Heart right ventricle (tissue), 16 donors: ENCODE measurements at regions not wholly inside any gene's neighbourhood (a gene's known extent, or its start where the extent isn't known, plus 50 kb on each side); places are given as distances from the start of the nearest gene placed in this dataset.
A peak's percentile ranks its signal among the peaks of the same experiment; 100 is the strongest.

Source experiments
- ATAC-seq, 8 donors: fragments of 200-7000 bp; cut with Tn5 transposase; one replicate each; pipeline ENCODE4 v1.9.1; 2020; ENCODE audit warnings: mild to moderate bottlenecking in 8 of 8, moderate library complexity in 8 of 8, moderate number of reproducible peaks in 1 of 8
- DNase-seq, 2 donors: peaks; one replicate each; pipeline ENCODE4 v3.0.0-alpha.2; 2020
- H3K27ac ChIP-seq, 10 donors: fragments of 200-600 bp; sonication (generic) in 2 of 10; one replicate each; pipeline versions ENCODE4 v1.5.0 to v1.8.0; 2020 to 2022; ENCODE audit warnings: mild to moderate bottlenecking in 3 of 10
- H3K27me3 ChIP-seq, 7 donors: fragments of 200-600 bp; one replicate each; pipeline ENCODE4 v1.8.0; 2021 to 2022; ENCODE audit warnings: mild to moderate bottlenecking in 2 of 7
- H3K36me3 ChIP-seq, 9 donors: fragments of 200-600 bp; sonication (generic) in 1 of 9; one replicate each; pipeline versions ENCODE4 v1.5.0 to v1.8.0; 2020 to 2022; ENCODE audit warnings: mild to moderate bottlenecking in 2 of 9
- H3K4me1 ChIP-seq, 9 donors: fragments of 200-600 bp; sonication (generic) in 1 of 9; one replicate each; pipeline versions ENCODE4 v1.5.0 to v1.8.0; 2020 to 2022; ENCODE audit warnings: mild to moderate bottlenecking in 4 of 9
- H3K4me3 ChIP-seq, 10 donors: fragments of 200-600 bp; sonication (generic) in 2 of 10; one replicate each; pipeline versions ENCODE4 v1.5.0 to v1.8.0; 2020 to 2022; ENCODE audit warnings: mild to moderate bottlenecking in 7 of 10, moderate library complexity in 2 of 10
- H3K9me3 ChIP-seq, 11 donors: fragments of 200-600 bp in 10 of 11; sonication (generic) in 2 of 11; one replicate each; pipeline versions ENCODE4 v1.5.0 to v1.8.0; 2013 to 2022; ENCODE audit warnings: mild to moderate bottlenecking in 2 of 11, control low read depth in 1 of 11, moderate library complexity in 1 of 11
- CTCF ChIP-seq, 9 donors: fragments of 200-600 bp; sonication (generic) in 2 of 9; IDR thresholded peaks; one replicate each; pipeline versions ENCODE4 v1.5.0 to v1.8.0; 2021 to 2022; ENCODE audit warnings: antibody characterized with exemption in 9 of 9, mild to moderate bottlenecking in 5 of 9, moderate library complexity in 1 of 9
- WGBS, 2 donors: extraction: QIAGEN DNeasy Blood & Tissue Kit; methylation state at CpG; one replicate each; pipeline ENCODE4 v1.1.7; 2013; ENCODE audit warnings: inconsistent platforms in 1 of 2; 5-methylcytosine and 5-hydroxymethylcytosine counted together
- intact Hi-C, 10 donors: fragments of 100-400 bp; cut with DNase I; formaldehyde crosslinking; loops; one replicate each; pipeline versions ENCODE4 v1.11.1 to v1.14.2; 2022
- donor health status: Arrhythmogenic right ventricular cardiomyopathy.
- donor health status: ischemic (EF 13 %, LVEDD 7.1; RV severe dilation, severe dysfunction).
- donor health status: healthy with polysubstance abuse.
- donor health status: DM: no; HTN: yes; CAD: no.
- donor health status: DM: no; HTN: no; CAD: no.
- donor health status: ischemic (EF 25% LVEDD 6.9; RV normal size, moderate dysfunction).
- donor health status: ischemic (EF 25% LVEDD 5.7; RV mildly dilated, moderate dysfunction).
- donor health status: healthy.
- donor health status: DM: yes; HTN: yes; CAD: no.
- donor health status: Ischemic cardiomyopathy.
- donor health status: ischemic (EF 35%, LVEDD 5.7; RV mildly dilated, moderate dysfunction).
- donor health status: nonischemic (EF 11% LVEDD 7.7; RV severe dilation, severe dysfunction).
- donor health status: DM: yes; HTN: yes; CAD: no.
- donor health status: PGD.
- donor health status: ischemic (EF 29% LVEDD 5.4; RV normal size, mild dysfunction).
- donor health status: nonischemic (EF 23%, LVEDD 6.1; RV moderate dilation, normal function).

GRCh38 chr16:86828653-86829052, 250.3 kb downstream of the FOXL1 start:
- TF ChIP-seq CTCF (IDR thresholded peaks at IDR 0.05), result no peak

GRCh38 chr16:86831366-86831765, 253.0 kb downstream of the FOXL1 start:
- ATAC-seq (no peak), DNase-seq (no peak)
- no peak for TF ChIP-seq CTCF (IDR thresholded peaks at IDR 0.05)
- Histone ChIP-seq H3K9me3 (no peaks in the 10 kb centered on the region), H3K36me3 (no peaks in the 10 kb centered on the region), H3K4me1 (peaks cover 0 to 7% (median 4%) of the 10 kb centered on the region in 9 donors), H3K4me3 (no peak overlapping the region), H3K27ac (no peak overlapping the region), H3K27me3 (peaks cover 0 to 15% (median 5%) of the 10 kb centered on the region in 7 donors)
- intact Hi-C loops, result loop anchor here in 5 of 10 donors (10.0 kb wide), 2 partner anchors 257 to 267 kb away; partner anchors contain the start of genes FOXL1 (in 3 of the 5) and FOXC2 (in 2 of the 5)
- 95 to 96% methylated on average over 5 of the region's 5 CpGs for WGBS, 2 donors

More at GRCh38 chr16:86828653-86829052, 250.3 kb downstream of the FOXL1 start:
- H3K4me1 ChIP-seq, result peaks cover 0 to 4% (median 3%) of the 10 kb centered on the region in 9 donors
- DNase-seq (no peak), ATAC-seq (no peak)
- 86 to 92% methylated on average over 11 of the region's 11 CpGs for WGBS, 2 donors
- no peak overlapping the region for H3K4me3 ChIP-seq
- intact Hi-C loops, result loop anchor here in 1 of 10 donors (10.0 kb wide), 1 partner anchor 56 kb away; no protein-coding TSS in a partner anchor
- H3K27me3 ChIP-seq, result peaks cover 0 to 37% (median 24%) of the 10 kb centered on the region in 7 donors
- H3K27ac ChIP-seq, result no peak overlapping the region
- H3K36me3 ChIP-seq, result no peaks in the 10 kb centered on the region
- H3K9me3 ChIP-seq, result no peaks in the 10 kb centered on the region

- Histone ChIP-seq H3K9me3 (no peaks in the 10 kb centered on the region), H3K4me1 (peaks cover 0 to 7% (median 4%) of the 10 kb centered on the region in 9 donors), H3K27ac (no peak overlapping the region), H3K4me3 (peak overlapping the region in 4 of 10 donors; percentile 2 to 18 (median 10)), H3K36me3 (no peaks in the 10 kb centered on the region), H3K27me3 (peaks cover 0 to under 1% (median 0%) of the 10 kb centered on the region in 7 donors)
- DNase-seq (no peak), ATAC-seq (peak in 2 of 8 donors; percentile 26 to 51)
- intact Hi-C loops, result loop anchor here in 5 of 10 donors (10.0 kb wide), 2 partner anchors 258 to 268 kb away; partner anchors contain the start of genes FOXL1 (in 3 of the 5) and FOXC2 (in 2 of the 5)
- no peak for TF ChIP-seq CTCF (IDR thresholded peaks at IDR 0.05)
- 37 to 49% methylated on average over 9 of the region's 9 CpGs for WGBS, 2 donors
Observed at GRCh38 chr16:86833136-86833535, 254.8 kb downstream of the FOXL1 start.

- peaks cover 0 to 6% (median 0%) of the 10 kb centered on the region in 11 donors for H3K9me3 ChIP-seq
- no peaks in the 10 kb centered on the region for H3K27me3 ChIP-seq
- 75 to 79% methylated on average over 22 of the region's 22 CpGs for WGBS, 2 donors
- no peaks in the 10 kb centered on the region for H3K36me3 ChIP-seq
- intact Hi-C loops, result loop anchor here in 5 of 10 donors (10.0 kb wide), 2 partner anchors 260 to 270 kb away; partner anchors contain the start of genes FOXL1 (in 3 of the 5) and FOXC2 (in 2 of the 5)
- DNase-seq (peak in 1 of 2 donors; percentile 27), ATAC-seq (peak in 3 of 8 donors; percentile 18 to 42 (median 27))
- peak in 5 of 9 donors; percentile 10 to 32 (median 24) for TF ChIP-seq CTCF (IDR thresholded peaks at IDR 0.05)
- no peak overlapping the region for H3K27ac ChIP-seq
- H3K4me1 ChIP-seq, result peaks cover 0 to 7% (median 4%) of the 10 kb centered on the region in 9 donors
- no peak overlapping the region for H3K4me3 ChIP-seq
Observed at GRCh38 chr16:86834451-86835035, 256.2 kb downstream of the FOXL1 start.
